ENCODE measurements at regions not wholly inside any gene's neighbourhood (a gene's known extent, or its start where the extent isn't known, plus 50 kb on each side); places are given as distances from the start of the nearest gene placed in this dataset.

GRCh38 chr3:72332689-72333088, 515.6 kb downstream of the SHQ1 start:
- Histone ChIP-seq H3K27me3 (replicated peaks in 1 of 4; ENCODE audit: control insufficient read depth in 3 of 4, extremely low read depth in 1 of 4, insufficient read depth in 3 of 4, low read length in 3 of 4) (no peaks in the 10 kb centered on the region; a peak in 1 of 7 replicates), H3K4ac (replicated peaks; ENCODE audit: insufficient read length, low read depth, low read length) (no peak overlapping the region), H4K8ac (ENCODE audit: extremely low read depth, insufficient read depth, low read length) (no peak overlapping the region)

More at GRCh38 chr3:72332689-72333088, 515.6 kb downstream of the SHQ1 start:
- no peak for DNase-seq (ENCODE audit: low read depth in 1 of 2, low spot score in 2 of 2)
- H2BK5ac ChIP-seq (ENCODE audit: low read depth, low read length) = no peak overlapping the region
- no peaks in the 10 kb centered on the region for H3K9me3 ChIP-seq (ENCODE audit: insufficient read depth in 2 of 2, low read depth in 1 of 2, low read length in 1 of 2)
- TF ChIP-seq MAX (IDR thresholded peaks at IDR 0.05) (no peak), JUN (IDR thresholded peaks at IDR 0.05; ENCODE audit: low read depth, low read length) (no peak), KDM1A (IDR thresholded peaks at IDR 0.05; ENCODE audit: borderline replicate concordance, low read length) (no peak), BCL11A (IDR thresholded peaks at IDR 0.05; ENCODE audit: low read depth in 2 of 2, low read length in 2 of 2) (no peak), SIX5 (IDR thresholded peaks at IDR 0.05; ENCODE audit: low read depth, low read length) (no peak), USF2 (IDR thresholded peaks at IDR 0.05; ENCODE audit: low read length) (no peak), SAP30 (IDR thresholded peaks at IDR 0.05; ENCODE audit: insufficient read depth, insufficient replicate concordance, low read length) (no peak), SUZ12 (IDR thresholded peaks at IDR 0.05; ENCODE audit: low read length) (no peak), ZNF274 (IDR thresholded peaks at IDR 0.05; ENCODE audit: borderline replicate concordance, extremely low read depth, low read length) (no peak), TAF1 (IDR thresholded peaks at IDR 0.05; ENCODE audit: low read depth, low read length) (no peak), EZH2 (IDR thresholded peaks at IDR 0.05; ENCODE audit: low read depth, low read length, severe bottlenecking) (no peak)
- TF ChIP-seq, protein P1, sequence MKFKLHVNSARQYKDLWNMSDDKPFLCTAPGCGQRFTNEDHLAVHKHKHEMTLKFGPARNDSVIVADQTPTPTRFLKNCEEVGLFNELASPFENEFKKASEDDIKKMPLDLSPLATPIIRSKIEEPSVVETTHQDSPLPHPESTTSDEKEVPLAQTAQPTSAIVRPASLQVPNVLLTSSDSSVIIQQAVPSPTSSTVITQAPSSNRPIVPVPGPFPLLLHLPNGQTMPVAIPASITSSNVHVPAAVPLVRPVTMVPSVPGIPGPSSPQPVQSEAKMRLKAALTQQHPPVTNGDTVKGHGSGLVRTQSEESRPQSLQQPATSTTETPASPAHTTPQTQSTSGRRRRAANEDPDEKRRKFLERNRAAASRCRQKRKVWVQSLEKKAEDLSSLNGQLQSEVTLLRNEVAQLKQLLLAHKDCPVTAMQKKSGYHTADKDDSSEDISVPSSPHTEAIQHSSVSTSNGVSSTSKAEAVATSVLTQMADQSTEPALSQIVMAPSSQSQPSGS (IDR thresholded peaks at IDR 0.05; ENCODE audit: low read length) = no peak
- H2BK12ac ChIP-seq (ENCODE audit: low read depth, low read length) = no peak overlapping the region
- no peak overlapping the region for H3K4me2 ChIP-seq (ENCODE audit: insufficient read depth in 1 of 2, low read depth in 2 of 2, low read length in 2 of 2)
- H3K27ac ChIP-seq (ENCODE audit: low read depth, low read length) = no peak overlapping the region
- H2AFZ ChIP-seq (ENCODE audit: low read length) = no peak overlapping the region
- H3K4me3 ChIP-seq (ENCODE audit: extremely low read depth in 1 of 4, insufficient read depth in 2 of 4, low read depth in 3 of 4, low read length in 4 of 4) = no peak overlapping the region
- H3K36me3 ChIP-seq (ENCODE audit: control insufficient read depth in 2 of 4, insufficient read depth in 4 of 4, low read length in 3 of 4) = no peaks in the 10 kb centered on the region
- H3K79me1 ChIP-seq (ENCODE audit: low read depth, low read length) = no peaks in the 10 kb centered on the region
- H4K91ac ChIP-seq (replicated peaks; ENCODE audit: insufficient read length, low read length) = no peak overlapping the region
- H2BK120ac ChIP-seq (replicated peaks; ENCODE audit: low read depth, low read length) = no peak overlapping the region
- WGBS, 2 experiments (ENCODE audit: extremely low coverage in 1 of 2, insufficient coverage in 1 of 2, insufficient read length in 1 of 2, insufficient replicate concordance in 2 of 2, low coverage in 1 of 2, low lambda C conversion rate in 2 of 2, missing lambda C conversion rate in 1 of 2) = 97% methylated on average over 4 of the region's 4 CpGs; no CpG with 5 or more reads in 1 of the 2 experiments
- no peak overlapping the region for H3K23ac ChIP-seq (ENCODE audit: insufficient read length)
- H3K4me1 ChIP-seq (replicated peaks in 1 of 4; ENCODE audit: control insufficient read depth in 3 of 4, insufficient read depth in 4 of 4, low read length in 3 of 4) = peaks cover 8 to 15% (median 12%) of the 10 kb centered on the region in 4 experiments
- no peak for FAIRE-seq
- H3K23me2 ChIP-seq (ENCODE audit: low read depth, low read length) = peaks cover 7% of the 10 kb centered on the region
- ChIA-PET CTCF (ENCODE audit: partially characterized antibody) (no interaction called here), POLR2A (ENCODE audit: partially characterized antibody) (no interaction called here)
- H2BK20ac ChIP-seq (ENCODE audit: low read length) = no peak overlapping the region
- no peak overlapping the region for H3K14ac ChIP-seq (ENCODE audit: insufficient read length)
- H3K56ac ChIP-seq (replicated peaks; ENCODE audit: insufficient read length, low read depth, low read length) = no peak overlapping the region
- no peak overlapping the region for H3K18ac ChIP-seq (ENCODE audit: extremely low read depth, low read length)
- H3K9ac ChIP-seq (replicated peaks in 1 of 4; ENCODE audit: extremely low read depth in 1 of 4, low read depth in 3 of 4, low read length in 3 of 4) = no peak overlapping the region
- H2AK5ac ChIP-seq (ENCODE audit: low read depth, low read length) = no peak overlapping the region
- H4K5ac ChIP-seq (ENCODE audit: insufficient read length, low read depth, low read length) = no peak overlapping the region
- H3K79me2 ChIP-seq (ENCODE audit: control insufficient read depth in 1 of 2, insufficient read depth in 2 of 2, low read length in 2 of 2) = no peaks in the 10 kb centered on the region
- no peak overlapping the region for H2BK15ac ChIP-seq (ENCODE audit: low read length)
- peaks cover 0 to 5% of the 10 kb centered on the region in 2 experiments for H4K20me1 ChIP-seq (replicated peaks in 1 of 2; ENCODE audit: control insufficient read depth in 1 of 2, insufficient read depth in 2 of 2, low read length in 2 of 2)

Measured in H1 (cell line).